Memory B cell (primary cell): ENCODE measurements at regions not wholly inside any gene's neighbourhood (a gene's known extent, or its start where the extent isn't known, plus 50 kb on each side); places are given as distances from the start of the nearest gene placed in this dataset.

Experiments
- ATAC-seq: fragments of 150-1000 bp; cut with Tn5 transposase; 2 replicates; pipeline ENCODE4 v1.10.0; 2021; ENCODE audit warnings: low read depth, mild to moderate bottlenecking, moderate library complexity
- DNase-seq, 2 donors: peaks; one replicate each; pipeline ENCODE4 v3.0.0; 2022; ENCODE audit warnings: low spot score in 2 of 2
- H3K27ac Mint-ChIP-seq: one replicate; pipeline ENCODE4 v1.8.0; 2022; ENCODE audit warnings: mild to moderate bottlenecking, moderate library complexity, mixed read lengths
- H3K27me3 Mint-ChIP-seq: one replicate; pipeline ENCODE4 v1.8.0; 2022; ENCODE audit warnings: mixed read lengths
- H3K36me3 Mint-ChIP-seq: one replicate; pipeline ENCODE4 v1.8.0; 2022; ENCODE audit warnings: mild to moderate bottlenecking, mixed read lengths
- H3K4me1 Mint-ChIP-seq: one replicate; pipeline ENCODE4 v1.8.0; 2022; ENCODE audit warnings: mixed read lengths
- H3K4me3 Mint-ChIP-seq: one replicate; pipeline ENCODE4 v1.8.0; 2022; ENCODE audit warnings: mild to moderate bottlenecking, moderate library complexity, mixed read lengths
- H3K9me3 Mint-ChIP-seq: one replicate; pipeline ENCODE4 v1.8.0; 2022; ENCODE audit warnings: mixed read lengths

DNA sequence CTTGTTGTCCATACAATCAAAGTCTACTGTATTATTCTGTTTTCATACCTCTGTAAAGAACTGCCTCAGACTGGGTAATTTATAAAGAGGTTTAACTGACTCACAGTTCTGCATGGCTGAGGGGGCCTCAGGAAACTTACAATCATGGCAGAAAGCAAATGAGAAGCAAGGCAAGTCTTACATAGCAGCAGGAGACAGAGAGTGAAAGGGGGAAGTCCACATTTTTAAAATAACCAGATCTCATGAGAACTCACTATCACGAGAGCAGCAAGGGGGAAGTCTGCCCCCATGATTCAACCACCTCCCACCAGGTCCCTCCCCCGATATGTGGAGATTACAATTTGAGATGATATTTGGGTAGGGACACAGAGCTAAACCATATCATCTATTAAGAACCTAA, 724.6 kb upstream of the CBLB start:
- H3K9me3 Mint-ChIP-seq, result peaks cover 11% of the 10 kb centered on the region
- no peak overlapping the region for H3K4me3 Mint-ChIP-seq
- ATAC-seq, result peak; percentile 53
- no peak for DNase-seq
- H3K27ac Mint-ChIP-seq, result peak overlapping the region; percentile 25
- no peaks in the 10 kb centered on the region for H3K36me3 Mint-ChIP-seq
- peaks cover 6% of the 10 kb centered on the region for H3K4me1 Mint-ChIP-seq
- H3K27me3 Mint-ChIP-seq, result no peaks in the 10 kb centered on the region

DNA sequence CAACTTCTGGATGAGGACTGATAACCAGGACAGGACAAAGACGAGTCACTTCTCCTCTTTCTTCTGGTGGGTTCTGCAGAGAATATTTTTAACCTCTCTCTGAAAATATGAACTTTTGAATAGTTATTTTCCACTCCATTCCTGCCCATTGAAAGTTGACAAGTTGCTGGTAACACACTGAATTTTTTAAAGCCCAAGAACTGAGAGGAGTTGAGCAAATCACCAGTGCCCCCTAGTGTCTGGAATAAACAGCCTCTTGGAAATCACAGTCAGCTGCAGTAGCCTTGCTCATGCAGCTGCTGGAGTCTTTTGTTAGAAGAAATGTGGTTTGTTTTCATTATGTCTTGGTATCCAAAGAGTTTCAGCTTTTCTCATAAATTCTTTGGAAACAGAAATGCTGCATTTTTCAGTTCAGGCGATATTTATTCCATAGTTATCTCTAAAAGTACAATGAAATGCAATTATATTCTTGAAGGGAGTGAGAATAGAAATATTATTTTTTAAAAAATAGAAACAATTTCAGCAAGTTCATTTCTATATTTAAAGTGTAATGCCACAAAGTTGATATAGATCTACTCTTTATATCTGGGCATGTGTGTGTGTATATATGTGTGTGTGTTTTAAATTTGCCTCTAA, 741.0 kb upstream of the CBLB start:
- Mint-ChIP-seq H3K4me3 (no peak overlapping the region), H3K9me3 (peaks cover 6% of the 10 kb centered on the region), H3K4me1 (no peaks in the 10 kb centered on the region), H3K27me3 (peaks cover 1% of the 10 kb centered on the region), H3K36me3 (peaks cover 2% of the 10 kb centered on the region), H3K27ac (no peak overlapping the region)
- ATAC-seq (peak; percentile 72), DNase-seq (peak; percentile 56 to 68)

DNA sequence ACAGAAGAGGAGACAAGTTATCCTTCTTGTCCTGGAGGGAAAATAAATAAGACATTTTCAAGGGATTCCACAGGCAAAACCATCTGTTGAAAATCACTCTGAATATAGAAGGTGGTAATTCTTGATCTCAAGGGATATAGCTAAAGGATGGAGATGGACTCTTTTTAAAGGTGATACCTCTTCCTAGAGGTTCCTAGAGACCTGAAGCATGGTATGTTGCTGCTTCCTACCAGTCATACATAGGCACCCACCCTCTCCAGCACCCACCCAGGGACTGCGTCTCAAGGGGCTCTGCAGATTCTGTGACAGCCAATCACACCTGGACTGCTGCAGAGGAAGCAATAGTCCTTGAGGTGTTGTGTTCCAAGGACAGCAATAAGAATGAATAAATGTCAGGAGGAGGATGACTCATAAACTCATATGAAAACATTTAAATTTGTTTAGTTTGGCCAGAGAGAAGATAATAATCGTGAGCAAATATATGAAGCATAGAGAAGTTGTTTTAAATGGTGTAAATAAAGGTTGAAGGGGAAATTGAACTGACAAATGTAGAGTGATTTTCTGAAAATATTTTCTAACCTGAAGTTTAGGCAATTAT, 741.6 kb upstream of the CBLB start:
- no peak for DNase-seq
- no peak overlapping the region for H3K27ac Mint-ChIP-seq
- H3K27me3 Mint-ChIP-seq, result peaks cover 1% of the 10 kb centered on the region
- ATAC-seq, result no peak
- H3K4me3 Mint-ChIP-seq, result no peak overlapping the region
- H3K9me3 Mint-ChIP-seq, result peaks cover 6% of the 10 kb centered on the region
- H3K36me3 Mint-ChIP-seq, result peaks cover 2% of the 10 kb centered on the region
- H3K4me1 Mint-ChIP-seq, result no peaks in the 10 kb centered on the region

DNA sequence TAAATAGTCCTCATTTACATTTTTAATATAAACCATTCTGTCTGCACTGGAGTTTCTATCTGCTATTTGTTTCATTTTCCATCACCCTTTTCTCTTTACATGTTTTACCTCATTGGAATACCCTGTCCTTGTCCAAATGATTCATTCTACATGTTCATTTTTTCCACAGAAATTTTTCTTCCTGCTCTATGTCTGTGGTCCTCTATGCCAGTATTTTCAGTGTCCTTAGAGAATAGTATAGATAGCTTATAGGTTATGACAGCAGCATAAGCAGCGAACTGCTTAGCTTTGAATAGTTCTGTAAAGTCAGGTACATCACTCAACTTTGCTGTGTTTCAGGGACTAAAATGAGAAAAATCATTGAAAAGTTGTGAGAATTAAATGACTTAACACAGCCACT, 742.3 kb upstream of the CBLB start:
- peaks cover 6% of the 10 kb centered on the region for H3K9me3 Mint-ChIP-seq
- no peak overlapping the region for H3K4me3 Mint-ChIP-seq
- H3K36me3 Mint-ChIP-seq, result peaks cover 2% of the 10 kb centered on the region
- DNase-seq, result no peak
- no peaks in the 10 kb centered on the region for H3K4me1 Mint-ChIP-seq
- no peak overlapping the region for H3K27ac Mint-ChIP-seq
- H3K27me3 Mint-ChIP-seq, result no peaks in the 10 kb centered on the region
- no peak for ATAC-seq

DNA sequence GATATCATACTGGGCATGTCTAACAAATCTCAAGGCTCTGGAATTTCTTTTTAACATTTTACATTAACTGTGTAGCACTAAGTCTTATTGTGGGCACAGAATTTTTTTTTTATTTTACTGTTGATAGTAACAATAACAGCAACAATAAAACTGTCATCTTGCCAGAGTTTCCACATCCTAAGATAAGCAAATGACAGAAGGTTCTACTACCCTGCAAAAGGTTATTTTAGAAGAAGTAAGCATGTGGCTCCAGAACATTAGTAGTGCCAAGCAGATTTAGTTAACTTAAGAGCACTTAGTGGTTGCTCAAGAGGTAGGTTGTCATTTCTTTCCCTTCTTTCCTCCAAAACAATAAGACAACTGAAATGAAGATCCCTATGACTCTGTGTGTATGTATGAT, 743.0 kb upstream of the CBLB start:
- Mint-ChIP-seq H3K27ac (no peak overlapping the region), H3K4me3 (no peak overlapping the region), H3K9me3 (peaks cover 6% of the 10 kb centered on the region), H3K27me3 (no peaks in the 10 kb centered on the region), H3K36me3 (peaks cover 2% of the 10 kb centered on the region), H3K4me1 (peaks cover 4% of the 10 kb centered on the region)
- no peak for DNase-seq
- no peak for ATAC-seq

DNA sequence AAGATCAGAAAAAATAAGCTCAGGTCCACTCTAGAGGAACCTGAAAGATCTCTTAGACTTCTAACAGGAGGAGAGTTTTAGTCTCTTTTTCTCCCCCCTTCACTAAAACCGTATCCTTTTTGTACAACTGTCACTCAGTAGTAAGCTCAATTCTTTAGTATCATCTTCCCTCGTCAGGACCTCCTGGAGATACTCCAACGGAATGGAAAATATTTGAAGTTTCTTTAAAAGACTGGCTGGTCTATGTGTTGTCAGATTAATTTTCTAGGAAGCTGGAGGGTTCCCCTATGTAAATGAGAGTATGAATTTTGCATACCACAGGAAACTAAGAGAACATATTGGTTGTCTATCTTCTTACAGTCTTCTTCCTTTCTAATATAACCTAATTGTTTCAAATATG, 747.7 kb upstream of the CBLB start:
- H3K27me3 Mint-ChIP-seq, result no peaks in the 10 kb centered on the region
- H3K27ac Mint-ChIP-seq, result no peak overlapping the region
- DNase-seq (no peak), ATAC-seq (peak; percentile 44)
- no peak overlapping the region for H3K4me3 Mint-ChIP-seq
- peaks cover 2% of the 10 kb centered on the region for H3K36me3 Mint-ChIP-seq
- H3K4me1 Mint-ChIP-seq, result peaks cover 5% of the 10 kb centered on the region
- peaks cover 8% of the 10 kb centered on the region for H3K9me3 Mint-ChIP-seq

DNA sequence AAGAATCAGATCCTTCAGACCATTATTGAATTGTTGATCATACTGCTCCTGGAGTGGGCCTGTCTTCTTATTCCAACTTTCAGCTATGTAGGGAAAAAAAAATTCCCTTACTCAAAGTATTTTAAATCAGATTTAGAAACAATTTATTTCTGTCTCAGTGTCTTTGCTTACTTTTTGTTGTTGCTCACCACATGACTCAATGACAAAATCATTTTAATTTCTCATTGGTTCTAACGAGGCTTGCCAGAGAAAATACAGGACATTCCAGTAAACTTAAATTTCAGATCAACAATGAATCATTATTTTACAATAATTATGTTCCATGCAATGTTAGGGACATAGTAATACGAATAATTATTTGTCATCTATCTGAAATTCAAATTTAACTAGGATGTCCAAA, 748.5 kb upstream of the CBLB start:
- Mint-ChIP-seq H3K4me1 (peaks cover 5% of the 10 kb centered on the region), H3K9me3 (peaks cover 10% of the 10 kb centered on the region), H3K27me3 (peaks cover 2% of the 10 kb centered on the region), H3K36me3 (peaks cover 5% of the 10 kb centered on the region), H3K4me3 (no peak overlapping the region), H3K27ac (no peak overlapping the region)
- no peak for ATAC-seq
- no peak for DNase-seq

DNA sequence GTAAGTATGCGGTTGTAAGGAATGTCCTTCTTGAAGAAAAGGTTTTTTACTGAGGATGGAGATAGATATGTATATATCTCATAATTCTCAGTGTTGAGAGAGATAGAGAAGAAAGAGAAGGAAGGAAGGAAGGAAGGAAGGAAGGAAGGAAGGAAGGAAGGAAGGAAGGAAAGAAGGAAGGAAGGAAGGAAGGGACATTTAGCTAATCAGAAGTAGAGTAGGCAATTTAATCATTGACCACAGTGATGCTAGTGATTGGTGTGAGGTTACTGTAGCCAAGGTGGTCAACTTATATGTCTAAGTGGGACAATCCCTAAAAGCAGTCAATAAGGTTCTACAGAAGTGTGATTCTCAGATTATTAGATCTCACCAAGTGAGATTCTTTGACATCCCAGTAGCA, 751.8 kb upstream of the CBLB start:
- H3K9me3 Mint-ChIP-seq, result peaks cover 10% of the 10 kb centered on the region
- no peak for DNase-seq
- peaks cover 5% of the 10 kb centered on the region for H3K4me1 Mint-ChIP-seq
- H3K27ac Mint-ChIP-seq, result no peak overlapping the region
- H3K4me3 Mint-ChIP-seq, result no peak overlapping the region
- ATAC-seq, result no peak
- peaks cover 2% of the 10 kb centered on the region for H3K27me3 Mint-ChIP-seq
- H3K36me3 Mint-ChIP-seq, result peaks cover 10% of the 10 kb centered on the region

DNA sequence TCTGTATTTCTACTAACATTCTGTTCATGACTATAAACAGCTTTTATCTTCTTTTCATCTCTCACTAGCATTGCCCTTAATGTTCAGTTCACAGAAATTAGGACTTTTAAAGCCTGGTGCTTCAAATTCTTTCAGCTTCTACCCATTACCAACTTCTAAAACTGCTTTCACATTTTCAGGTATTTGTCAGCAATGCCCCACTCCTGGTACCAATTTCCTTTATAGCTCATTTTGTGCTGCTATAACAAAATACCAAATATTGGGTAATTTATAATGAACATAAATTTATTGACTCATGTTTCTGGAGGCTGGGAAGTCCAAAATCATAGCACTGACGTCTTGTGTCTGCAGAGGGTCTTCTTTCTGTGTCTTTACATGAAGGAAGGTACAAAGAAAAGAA, 753.1 kb upstream of the CCDC54 start:
- ATAC-seq, result no peak
- Mint-ChIP-seq H3K4me1 (peaks cover under 1% of the 10 kb centered on the region), H3K27me3 (peaks cover 2% of the 10 kb centered on the region)

DNA sequence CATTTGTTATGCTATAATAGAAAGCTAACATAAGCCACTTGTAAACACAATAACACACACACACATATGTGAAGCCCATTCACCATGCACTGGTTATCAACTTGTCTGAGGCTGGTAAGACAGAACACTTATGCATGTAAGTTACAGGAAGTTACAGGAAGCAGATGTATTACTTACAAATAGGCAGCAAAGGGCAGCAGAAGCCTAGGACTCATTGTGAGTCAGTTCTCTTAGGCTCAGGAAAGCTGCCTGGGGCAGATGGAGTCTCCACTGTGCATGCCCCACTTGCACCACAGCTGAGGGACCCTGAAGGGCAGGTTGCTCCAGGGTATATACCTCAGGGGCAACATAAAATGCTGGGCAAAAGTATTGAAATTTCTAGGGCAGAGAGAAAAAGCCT, 748.8 kb upstream of the CCDC54 start:
- Mint-ChIP-seq H3K36me3 (peaks cover 8% of the 10 kb centered on the region), H3K4me3 (no peak overlapping the region), H3K27ac (no peak overlapping the region), H3K4me1 (peaks cover 3% of the 10 kb centered on the region), H3K9me3 (peaks cover 6% of the 10 kb centered on the region), H3K27me3 (no peaks in the 10 kb centered on the region)
- ATAC-seq (no peak), DNase-seq (no peak)

More for the DNA sequence above, 753.1 kb upstream of the CCDC54 start:
- H3K27ac Mint-ChIP-seq, result no peak overlapping the region
- no peak overlapping the region for H3K4me3 Mint-ChIP-seq
- no peak for DNase-seq
- peaks cover 10% of the 10 kb centered on the region for H3K36me3 Mint-ChIP-seq
- peaks cover 10% of the 10 kb centered on the region for H3K9me3 Mint-ChIP-seq

DNA sequence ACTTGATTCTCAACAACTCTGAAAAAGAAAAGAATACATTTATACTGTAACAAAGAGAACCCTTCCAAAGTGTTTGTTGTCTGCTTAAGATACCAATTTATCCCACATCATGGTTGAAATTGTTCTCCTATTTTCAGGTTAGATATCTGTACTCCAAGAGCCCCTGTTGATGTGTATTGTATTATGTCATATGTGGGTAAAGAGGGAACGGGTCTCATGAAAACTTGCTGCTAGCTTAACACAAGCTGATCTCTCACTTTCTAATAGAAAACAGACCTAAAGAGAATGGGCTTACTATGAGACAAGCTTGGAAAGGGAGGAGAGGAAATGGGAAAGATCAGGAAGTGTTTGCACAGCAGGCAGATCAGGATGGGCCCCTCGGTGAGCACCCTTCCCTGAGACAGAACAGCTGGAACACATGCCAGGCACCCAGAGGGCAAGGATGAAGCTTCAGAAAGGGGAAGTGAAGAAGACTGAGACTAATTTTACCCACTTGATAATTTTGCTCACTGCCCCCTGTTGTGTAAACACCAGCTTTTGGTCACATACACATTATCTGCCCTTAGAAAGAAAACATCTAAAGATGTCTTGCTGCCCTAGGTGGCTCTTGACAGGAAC, 747.9 kb upstream of the CCDC54 start:
- Mint-ChIP-seq H3K27ac (no peak overlapping the region), H3K4me3 (no peak overlapping the region), H3K9me3 (peaks cover 2% of the 10 kb centered on the region), H3K27me3 (no peaks in the 10 kb centered on the region), H3K36me3 (peaks cover 3% of the 10 kb centered on the region), H3K4me1 (peaks cover 3% of the 10 kb centered on the region)
- ATAC-seq (peak; percentile 46), DNase-seq (no peak)

DNA sequence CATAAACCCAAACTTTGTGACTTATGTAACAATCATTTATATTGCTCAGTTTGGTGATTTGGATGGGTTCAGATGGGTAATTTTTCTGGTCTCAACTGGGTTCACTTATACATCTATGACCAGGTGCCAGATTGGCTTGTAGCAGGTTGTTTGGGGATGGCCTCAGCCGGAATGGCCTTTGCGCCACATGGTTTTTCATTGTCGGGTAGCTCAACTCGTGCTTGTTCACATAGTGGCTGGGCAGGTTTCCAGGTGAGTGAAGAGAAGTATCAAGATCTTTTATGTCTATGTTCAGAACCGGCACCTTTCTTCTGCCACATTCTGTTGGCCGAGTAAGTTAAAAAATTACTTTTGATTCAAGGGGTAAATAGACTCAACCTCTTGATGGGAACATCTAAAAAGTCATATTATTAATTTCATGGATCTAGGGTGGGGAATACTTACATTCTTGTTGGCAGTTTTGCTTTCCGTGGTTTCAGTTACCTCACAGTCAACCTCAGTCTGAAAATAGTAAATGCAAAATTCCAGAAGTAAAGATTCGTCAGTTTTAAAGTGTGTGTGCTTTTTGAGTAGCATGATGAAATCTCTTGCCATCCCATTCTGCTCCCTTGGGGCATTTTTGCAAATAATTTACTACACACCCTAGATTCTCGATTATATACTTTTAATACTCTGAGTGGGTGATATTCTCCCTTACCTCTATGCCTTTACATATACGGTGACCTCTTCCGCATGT, 745.7 kb upstream of the CCDC54 start:
- H3K4me3 Mint-ChIP-seq, result no peak overlapping the region
- ATAC-seq (no peak), DNase-seq (no peak)
- H3K36me3 Mint-ChIP-seq, result no peaks in the 10 kb centered on the region
- H3K27me3 Mint-ChIP-seq, result peaks cover under 1% of the 10 kb centered on the region
- peaks cover 3% of the 10 kb centered on the region for H3K4me1 Mint-ChIP-seq
- no peak overlapping the region for H3K27ac Mint-ChIP-seq
- H3K9me3 Mint-ChIP-seq, result no peaks in the 10 kb centered on the region

DNA sequence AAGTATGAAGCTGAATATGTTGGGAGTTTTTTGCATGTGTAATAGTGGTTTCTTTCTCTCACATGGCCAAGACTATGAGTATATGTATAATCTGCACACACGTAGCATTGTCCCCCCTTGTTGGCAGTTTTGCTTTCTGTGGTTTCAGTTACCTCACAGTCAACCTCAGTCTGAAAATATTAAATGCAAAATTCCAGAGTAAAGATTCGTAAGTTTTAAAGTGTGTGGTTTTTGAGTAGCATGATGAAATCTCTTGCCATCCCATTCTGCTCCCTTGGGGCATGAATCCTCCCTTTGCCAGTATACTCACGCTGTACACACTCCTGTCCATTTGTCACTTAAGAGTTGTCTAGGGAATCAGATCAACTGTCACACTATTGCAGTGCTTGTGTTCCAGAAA, 742.0 kb upstream of the CCDC54 start:
- Mint-ChIP-seq H3K27me3 (peaks cover 7% of the 10 kb centered on the region), H3K9me3 (no peaks in the 10 kb centered on the region), H3K36me3 (no peaks in the 10 kb centered on the region), H3K4me3 (no peak overlapping the region), H3K4me1 (peaks cover 2% of the 10 kb centered on the region), H3K27ac (no peak overlapping the region)
- no peak for DNase-seq
- ATAC-seq, result no peak

DNA sequence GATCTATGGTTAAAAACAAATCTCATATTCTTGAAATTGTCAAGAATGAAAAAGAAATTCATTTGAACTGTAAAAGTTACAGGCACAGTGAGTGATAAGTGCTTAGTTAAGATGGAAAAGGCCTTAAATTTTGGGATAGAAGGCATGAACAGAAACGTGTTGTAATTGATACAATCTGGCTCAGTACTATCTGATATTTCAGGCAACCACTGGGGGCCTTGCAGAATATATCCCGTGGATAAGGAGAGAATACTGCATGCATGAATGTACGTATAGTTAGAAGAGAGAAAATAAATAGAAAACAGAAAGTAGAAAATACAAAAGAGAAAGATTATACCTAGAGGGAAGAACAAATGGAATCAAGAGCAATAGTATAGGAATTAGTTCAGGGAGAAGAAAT, 741.4 kb upstream of the CCDC54 start:
- H3K4me1 Mint-ChIP-seq, result peaks cover 5% of the 10 kb centered on the region
- no peak overlapping the region for H3K27ac Mint-ChIP-seq
- H3K36me3 Mint-ChIP-seq, result no peaks in the 10 kb centered on the region
- ATAC-seq (no peak), DNase-seq (no peak)
- H3K27me3 Mint-ChIP-seq, result peaks cover 7% of the 10 kb centered on the region
- no peaks in the 10 kb centered on the region for H3K9me3 Mint-ChIP-seq
- no peak overlapping the region for H3K4me3 Mint-ChIP-seq
